CD14-positive monocyte (primary cell): ENCODE measurements at regions not wholly inside any gene's neighbourhood (a gene's known extent, or its start where the extent isn't known, plus 50 kb on each side); places are given as distances from the start of the nearest gene placed in this dataset.

Experiments used
- DNase-seq, 3 donors: peaks; one replicate each; pipeline ENCODE4 v3.0.0-alpha.2; 2011 to 2022
- H2AFZ ChIP-seq: 2 replicates; pipeline ENCODE4 v1.6.0; 2012; ENCODE audit warnings: mild to moderate bottlenecking, low read depth, low read length, inconsistent platforms; ENCODE audit not compliant: insufficient read depth, poor library complexity, severe bottlenecking
- H3K27ac ChIP-seq, 2 donors: 1 replicate in 1 of 2; 2 replicates in 1 of 2; pipeline ENCODE4 v1.5.1; 2012 to 2013; ENCODE audit warnings: low read length in 2 of 2, control low read depth in 1 of 2, inconsistent platforms in 1 of 2, low read depth in 1 of 2, mild to moderate bottlenecking in 1 of 2
- H3K27me3 ChIP-seq, 2 donors: one replicate each; pipeline versions ENCODE4 v1.6.0 to v1.6.1; 2011 to 2013; ENCODE audit warnings: low read length in 2 of 2; ENCODE audit not compliant: control insufficient read depth in 2 of 2, insufficient read depth in 2 of 2
- H3K36me3 ChIP-seq, 2 donors: replicated peaks in 1 of 2; 1 replicate in 1 of 2; 2 replicates in 1 of 2; pipeline versions ENCODE4 v1.5.1 to v1.6.1; 2012 to 2013; ENCODE audit warnings: low read length in 2 of 2, control low read depth in 1 of 2, inconsistent platforms in 1 of 2, mild to moderate bottlenecking in 1 of 2; ENCODE audit not compliant: insufficient read depth in 2 of 2, control insufficient read depth in 1 of 2
- H3K4me1 ChIP-seq, 2 donors: 1 replicate in 1 of 2; 2 replicates in 1 of 2; pipeline versions ENCODE4 v1.5.1 to v1.6.1; 2012 to 2013; ENCODE audit warnings: low read length in 2 of 2, control low read depth in 1 of 2, inconsistent platforms in 1 of 2, mild to moderate bottlenecking in 1 of 2, moderate library complexity in 1 of 2; ENCODE audit not compliant: insufficient read depth in 2 of 2, control insufficient read depth in 1 of 2
- H3K4me2 ChIP-seq: replicated peaks from 2 replicates; pipeline ENCODE3; 2012; ENCODE audit warnings: low read length, moderate library complexity, mild to moderate bottlenecking; ENCODE audit not compliant: poor library complexity, severe bottlenecking; ENCODE audit errors: extremely low read depth
- H3K4me3 ChIP-seq, 3 experiments: fragments of 200-600 bp in 1 of 3; sonication (generic) in 1 of 3; replicated peaks in 1 of 3; 1 replicate in 2 of 3; 2 replicates in 1 of 3; pipeline ENCODE4 v1.5.1; 2011 to 2013; ENCODE audit warnings: low read length in 3 of 3, mild to moderate bottlenecking in 3 of 3, control low read depth in 2 of 3, low read depth in 2 of 3, inconsistent platforms in 1 of 3, moderate library complexity in 1 of 3
- H3K79me2 ChIP-seq: 2 replicates; pipeline ENCODE4 v1.6.0; 2012; ENCODE audit warnings: mild to moderate bottlenecking, control low read depth, inconsistent platforms, low read length, moderate library complexity; ENCODE audit not compliant: insufficient read depth
- H3K9ac ChIP-seq: 2 replicates; pipeline ENCODE4 v1.6.0; 2017; ENCODE audit warnings: low read length, mild to moderate bottlenecking; ENCODE audit not compliant: insufficient read depth, poor library complexity, severe bottlenecking
- H3K9me3 ChIP-seq, 2 donors: replicated peaks in 1 of 2; 1 replicate in 1 of 2; 2 replicates in 1 of 2; pipeline versions ENCODE4 v1.5.1 to v1.6.1; 2012 to 2013; ENCODE audit warnings: low read length in 2 of 2, control low read depth in 1 of 2; ENCODE audit not compliant: control insufficient read depth in 1 of 2, insufficient read depth in 1 of 2
- H4K20me1 ChIP-seq: 2 replicates; pipeline ENCODE4 v1.6.0; 2012; ENCODE audit warnings: mild to moderate bottlenecking, low read length, control low read depth, moderate library complexity; ENCODE audit not compliant: insufficient read depth
- H3K27ac Mint-ChIP-seq, 7 donors: one replicate each; pipeline ENCODE4 v1.8.0; 2020; ENCODE audit warnings: mild to moderate bottlenecking in 7 of 7, mixed read lengths in 7 of 7, moderate library complexity in 6 of 7, inconsistent platforms in 2 of 7
- H3K27me3 Mint-ChIP-seq, 3 donors: one replicate each; pipeline ENCODE4 v1.8.0; 2021 to 2022; ENCODE audit warnings: low read depth in 3 of 3, mild to moderate bottlenecking in 3 of 3, mixed read lengths in 3 of 3, moderate library complexity in 3 of 3, inconsistent platforms in 1 of 3
- H3K36me3 Mint-ChIP-seq, 2 donors: one replicate each; pipeline ENCODE4 v1.8.0; 2020; ENCODE audit warnings: mixed read lengths in 2 of 2, inconsistent platforms in 1 of 2, mild to moderate bottlenecking in 1 of 2
- H3K4me1 Mint-ChIP-seq: one replicate; pipeline ENCODE4 v1.8.0; 2020; ENCODE audit warnings: mild to moderate bottlenecking, mixed read lengths
- H3K4me3 Mint-ChIP-seq, 2 donors: one replicate each; pipeline ENCODE4 v1.8.0; 2020; ENCODE audit warnings: mild to moderate bottlenecking in 2 of 2, mixed read lengths in 2 of 2, moderate library complexity in 1 of 2
- H3K9me3 Mint-ChIP-seq, 7 donors: one replicate each; pipeline ENCODE4 v1.8.0; 2020 to 2022; ENCODE audit warnings: mixed read lengths in 7 of 7, mild to moderate bottlenecking in 6 of 7, moderate library complexity in 6 of 7, inconsistent platforms in 2 of 7
- WGBS: methylation state at CpG from one replicate; pipeline ENCODE4 v1.1.5; 2013; ENCODE audit warnings: missing lambda C conversion rate; ENCODE audit not compliant: insufficient coverage; 5-methylcytosine and 5-hydroxymethylcytosine counted together
- intact Hi-C, 2 donors: fragments of 100-400 bp; cut with micrococcal nuclease; formaldehyde crosslinking; loops; one replicate each; pipeline versions ENCODE4 v1.15.0 to v1.15.1; 2023
- TF ChIP-seq, protein P1 (sequence below): fragments of 200-600 bp; IDR thresholded peaks from one replicate; pipeline ENCODE4 v1.8.0; 2022; ENCODE audit warnings: antibody characterized with exemption, mild to moderate bottlenecking

DNA sequence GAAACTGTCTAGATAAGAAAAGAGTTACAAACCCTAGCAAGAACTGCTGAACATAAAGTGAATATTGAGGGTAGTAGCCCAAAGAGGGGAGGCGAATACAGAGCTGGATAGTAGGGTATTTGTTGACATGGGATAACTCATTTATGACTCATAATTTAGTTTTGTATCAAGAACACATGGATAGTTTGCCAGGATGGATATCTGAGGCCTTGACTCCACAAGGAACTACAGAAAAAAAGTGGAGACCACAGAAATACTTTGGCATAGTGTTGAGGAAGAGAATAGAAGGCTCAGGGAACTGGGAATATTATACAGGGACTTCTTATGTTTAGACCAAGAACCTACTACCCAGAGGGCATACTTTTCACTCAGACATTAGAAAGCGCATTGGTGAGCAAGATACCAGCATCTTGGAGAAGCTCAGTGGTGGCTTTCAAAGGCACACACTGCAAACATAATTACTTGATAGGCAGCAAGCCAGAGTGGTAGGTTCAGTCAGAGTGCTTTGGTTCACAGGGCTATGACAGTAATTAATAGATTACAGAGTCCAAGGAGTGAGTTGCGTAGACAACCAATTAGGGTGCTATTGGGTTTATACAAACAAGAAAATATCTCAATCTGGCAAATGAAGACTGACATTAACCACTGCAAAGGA, 51.9 kb upstream of the ZBTB7C start:
- Histone ChIP-seq H4K20me1 (no peaks in the 10 kb centered on the region), H3K4me2 (no peak overlapping the region), H3K27me3 (peaks cover 0 to 14% of the 10 kb centered on the region in 2 donors), H3K79me2 (no peaks in the 10 kb centered on the region), H3K36me3 (no peaks in the 10 kb centered on the region), H2AFZ (no peak overlapping the region), H3K27ac (no peak overlapping the region), H3K4me3 (no peak overlapping the region), H3K9ac (no peak overlapping the region), H3K9me3 (no peaks in the 10 kb centered on the region), H3K4me1 (peaks cover 5 to 9% of the 10 kb centered on the region in 2 donors)
- peak overlapping the region in 1 of 2 donors; percentile 20 for H3K4me3 Mint-ChIP-seq
- no peaks in the 10 kb centered on the region for H3K9me3 Mint-ChIP-seq
- H3K4me1 Mint-ChIP-seq, result peaks cover 11% of the 10 kb centered on the region
- intact Hi-C loops, result no loop called here
- H3K27ac Mint-ChIP-seq, result no peak overlapping the region
- peaks cover 11 to 21% (median 18%) of the 10 kb centered on the region in 3 donors for H3K27me3 Mint-ChIP-seq
- DNase-seq, result no peak
- H3K36me3 Mint-ChIP-seq, result no peaks in the 10 kb centered on the region
- no CpG with 5 or more reads among the region's 3 CpGs for WGBS
- TF ChIP-seq, protein P1, sequence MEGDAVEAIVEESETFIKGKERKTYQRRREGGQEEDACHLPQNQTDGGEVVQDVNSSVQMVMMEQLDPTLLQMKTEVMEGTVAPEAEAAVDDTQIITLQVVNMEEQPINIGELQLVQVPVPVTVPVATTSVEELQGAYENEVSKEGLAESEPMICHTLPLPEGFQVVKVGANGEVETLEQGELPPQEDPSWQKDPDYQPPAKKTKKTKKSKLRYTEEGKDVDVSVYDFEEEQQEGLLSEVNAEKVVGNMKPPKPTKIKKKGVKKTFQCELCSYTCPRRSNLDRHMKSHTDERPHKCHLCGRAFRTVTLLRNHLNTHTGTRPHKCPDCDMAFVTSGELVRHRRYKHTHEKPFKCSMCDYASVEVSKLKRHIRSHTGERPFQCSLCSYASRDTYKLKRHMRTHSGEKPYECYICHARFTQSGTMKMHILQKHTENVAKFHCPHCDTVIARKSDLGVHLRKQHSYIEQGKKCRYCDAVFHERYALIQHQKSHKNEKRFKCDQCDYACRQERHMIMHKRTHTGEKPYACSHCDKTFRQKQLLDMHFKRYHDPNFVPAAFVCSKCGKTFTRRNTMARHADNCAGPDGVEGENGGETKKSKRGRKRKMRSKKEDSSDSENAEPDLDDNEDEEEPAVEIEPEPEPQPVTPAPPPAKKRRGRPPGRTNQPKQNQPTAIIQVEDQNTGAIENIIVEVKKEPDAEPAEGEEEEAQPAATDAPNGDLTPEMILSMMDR, result no peak

DNA sequence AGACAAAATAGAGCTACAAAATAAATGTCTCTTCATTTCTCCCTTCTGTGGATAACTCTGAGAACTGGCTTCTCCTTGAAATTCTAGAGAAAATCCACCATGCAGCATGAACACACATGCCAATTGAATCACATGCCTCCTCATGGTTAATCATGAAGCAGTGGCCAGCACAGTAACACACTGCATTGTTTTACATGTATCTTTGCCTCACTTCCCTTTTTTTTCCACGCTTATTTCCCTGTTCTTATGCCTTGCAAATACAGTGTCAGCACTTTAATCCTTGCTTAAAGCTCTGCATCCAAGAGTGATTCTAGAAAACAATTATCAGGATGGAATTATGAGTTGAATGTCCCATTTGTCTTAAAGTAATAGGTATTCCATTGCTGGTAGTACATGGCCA, 50.3 kb upstream of the ZBTB7C start:
- Histone ChIP-seq H3K9me3 (no peaks in the 10 kb centered on the region), H3K4me2 (no peak overlapping the region), H3K4me3 (no peak overlapping the region), H2AFZ (no peak overlapping the region), H3K27me3 (peaks cover 0 to 22% of the 10 kb centered on the region in 2 donors), H3K79me2 (no peaks in the 10 kb centered on the region), H3K4me1 (peaks cover 5 to 9% of the 10 kb centered on the region in 2 donors), H3K36me3 (no peaks in the 10 kb centered on the region), H3K27ac (no peak overlapping the region), H4K20me1 (no peaks in the 10 kb centered on the region), H3K9ac (no peak overlapping the region)
- H3K9me3 Mint-ChIP-seq, result no peaks in the 10 kb centered on the region
- H3K36me3 Mint-ChIP-seq, result no peaks in the 10 kb centered on the region
- TF ChIP-seq, protein P1, result no peak
- H3K4me3 Mint-ChIP-seq, result peak overlapping the region in 1 of 2 donors; percentile 48
- WGBS, result no CpG with 5 or more reads among the region's 1 CpG
- intact Hi-C loops, result no loop called here
- peaks cover 15% of the 10 kb centered on the region for H3K4me1 Mint-ChIP-seq
- peak overlapping the region in 1 of 7 donors; percentile 46 for H3K27ac Mint-ChIP-seq
- peak; percentile 43 to 64 (median 59) for DNase-seq
- H3K27me3 Mint-ChIP-seq, result peaks cover 19 to 29% (median 20%) of the 10 kb centered on the region in 3 donors
